SK-N-SH treated with all-trans-retinoic acid at 6 μM for 48 hours (cell line): ENCODE measurements at regions not wholly inside any gene's neighbourhood (a gene's known extent, or its start where the extent isn't known, plus 50 kb on each side); places are given as distances from the start of the nearest gene placed in this dataset.

Experiments
- ATAC-seq: fragments of 200-7000 bp; cut with Tn5 transposase; 3 replicates; pipeline ENCODE4 v1.9.1; 2020; ENCODE audit warnings: mild to moderate bottlenecking, moderate library complexity
- ARNTL ChIP-seq: fragments of 450-650 bp; formaldehyde crosslinking; IDR thresholded peaks from 2 replicates; pipeline ENCODE4 v1.5.0; 2020; ENCODE audit warnings: low read depth, mild to moderate bottlenecking, moderate library complexity, borderline replicate concordance
- BACH2 ChIP-seq: fragments of 250-450 bp; sonication (Bioruptor Pico); IDR thresholded peaks from 2 replicates; pipeline ENCODE4 v1.9.0; 2021; ENCODE audit warnings: mild to moderate bottlenecking, borderline replicate concordance
- CSDC2 ChIP-seq: fragments of 250-450 bp; sonication (Bioruptor Pico); IDR thresholded peaks from 2 replicates; pipeline ENCODE4 v1.5.0; 2020; ENCODE audit warnings: mild to moderate bottlenecking, moderate library complexity
- ESRRG ChIP-seq: fragments of 250-450 bp; sonication (Bioruptor Pico); IDR thresholded peaks from 2 replicates; pipeline ENCODE4 v1.6.1; 2021; ENCODE audit warnings: mild to moderate bottlenecking
- GLIS3 ChIP-seq: fragments of 250-450 bp; sonication (Bioruptor Pico); IDR thresholded peaks from 2 replicates; pipeline ENCODE4 v1.5.0; 2020; ENCODE audit warnings: mild to moderate bottlenecking, moderate library complexity
- ISL1 ChIP-seq: fragments of 250-450 bp; sonication (Bioruptor Pico); IDR thresholded peaks from 2 replicates; pipeline ENCODE4 v2.1.2; 2022; ENCODE audit warnings: mild to moderate bottlenecking, moderate library complexity
- PPARA ChIP-seq: fragments of 250-450 bp; sonication (Bioruptor Pico); IDR thresholded peaks from 2 replicates; pipeline ENCODE4 v1.5.0; 2020; ENCODE audit warnings: mild to moderate bottlenecking, borderline replicate concordance
- RARB ChIP-seq: fragments of 250-450 bp; sonication (Bioruptor Pico); IDR thresholded peaks from 2 replicates; pipeline ENCODE4 v1.8.0; 2021; ENCODE audit warnings: mild to moderate bottlenecking, moderate library complexity
- SNAI2 ChIP-seq: fragments of 250-450 bp; sonication (Bioruptor Pico); IDR thresholded peaks from 2 replicates; pipeline ENCODE4 v1.5.0; 2020; ENCODE audit warnings: mild to moderate bottlenecking, moderate library complexity
- TCF4 ChIP-seq: fragments of 250-450 bp; sonication (Bioruptor Pico); IDR thresholded peaks from 2 replicates; pipeline ENCODE4 v1.8.0; 2021; ENCODE audit warnings: mild to moderate bottlenecking, moderate library complexity, borderline replicate concordance
- TOX ChIP-seq: fragments of 250-450 bp; sonication (Bioruptor Pico); IDR thresholded peaks from 2 replicates; pipeline ENCODE4 v1.8.0; 2021; ENCODE audit warnings: mild to moderate bottlenecking, moderate library complexity, borderline replicate concordance
- ZC3H10 ChIP-seq: fragments of 250-450 bp; sonication (Bioruptor Pico); IDR thresholded peaks from 2 replicates; pipeline ENCODE4 v1.5.1; 2021; ENCODE audit warnings: mild to moderate bottlenecking, moderate library complexity
- ZFP30 ChIP-seq: fragments of 450-650 bp; formaldehyde crosslinking; IDR thresholded peaks from 2 replicates; pipeline ENCODE4 v1.5.0; 2022; ENCODE audit warnings: mild to moderate bottlenecking, moderate library complexity
- ZNF565 ChIP-seq: fragments of 450-650 bp; formaldehyde crosslinking; conservative IDR thresholded peaks from 2 replicates; pipeline ENCODE4 v1.5.0; 2020; ENCODE audit warnings: low read depth, mild to moderate bottlenecking, moderate library complexity
- ZNF70 ChIP-seq: fragments of 450-650 bp; formaldehyde crosslinking; IDR thresholded peaks from 2 replicates; pipeline ENCODE4 v1.5.0; 2020; ENCODE audit warnings: mild to moderate bottlenecking, moderate library complexity
- ZNF8 ChIP-seq: fragments of 450-650 bp; formaldehyde crosslinking; IDR thresholded peaks from 2 replicates; pipeline ENCODE4 v1.5.0; 2020; ENCODE audit warnings: mild to moderate bottlenecking, moderate library complexity
- TF ChIP-seq, protein P1 (sequence below): fragments of 250-450 bp; sonication (Bioruptor Pico); IDR thresholded peaks from 2 replicates; pipeline ENCODE4 v1.8.0; 2020; ENCODE audit warnings: mild to moderate bottlenecking, moderate library complexity, borderline replicate concordance
- TF ChIP-seq, protein P2 (sequence below): fragments of 250-450 bp; sonication (Bioruptor Pico); IDR thresholded peaks from 2 replicates; pipeline ENCODE4 v1.5.0; 2020; ENCODE audit warnings: mild to moderate bottlenecking, moderate library complexity
- TF ChIP-seq, protein P3 (sequence below): fragments of 250-450 bp; sonication (Bioruptor Pico); IDR thresholded peaks from 2 replicates; pipeline ENCODE4 v1.8.0; 2021; ENCODE audit warnings: low read depth, mild to moderate bottlenecking, moderate library complexity, borderline replicate concordance
- TF ChIP-seq, protein P4 (sequence below): fragments of 250-450 bp; sonication (Bioruptor Pico); IDR thresholded peaks from 2 replicates; pipeline ENCODE4 v1.5.1; 2020; ENCODE audit warnings: low read depth, mild to moderate bottlenecking, moderate library complexity
- TF ChIP-seq, protein P5 (sequence below): fragments of 250-450 bp; sonication (Bioruptor Pico); IDR thresholded peaks from 2 replicates; pipeline ENCODE4 v1.5.1; 2021; ENCODE audit warnings: mild to moderate bottlenecking, moderate library complexity

DNA sequence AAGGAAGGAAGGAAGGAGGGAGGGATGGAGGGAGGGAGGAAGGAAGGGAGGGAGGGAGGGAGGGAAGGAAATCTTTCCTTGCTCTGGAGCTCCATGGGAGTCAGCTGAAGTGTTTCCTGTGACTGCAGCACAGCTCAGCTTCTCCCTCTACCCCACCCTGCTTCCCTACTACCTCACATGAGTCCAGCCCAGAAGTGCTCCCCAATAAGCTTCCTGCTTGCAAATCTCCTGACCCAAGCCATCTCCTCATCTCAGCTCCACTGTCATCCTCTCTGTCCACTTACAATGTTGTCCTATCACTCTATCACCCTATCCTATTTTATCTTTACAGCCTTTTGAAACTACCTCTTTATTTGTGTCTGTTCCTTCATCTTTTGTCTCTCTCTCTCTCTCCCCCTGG is 52.9 kb upstream of the SSBP3 start:
- TF ChIP-seq, protein P1, sequence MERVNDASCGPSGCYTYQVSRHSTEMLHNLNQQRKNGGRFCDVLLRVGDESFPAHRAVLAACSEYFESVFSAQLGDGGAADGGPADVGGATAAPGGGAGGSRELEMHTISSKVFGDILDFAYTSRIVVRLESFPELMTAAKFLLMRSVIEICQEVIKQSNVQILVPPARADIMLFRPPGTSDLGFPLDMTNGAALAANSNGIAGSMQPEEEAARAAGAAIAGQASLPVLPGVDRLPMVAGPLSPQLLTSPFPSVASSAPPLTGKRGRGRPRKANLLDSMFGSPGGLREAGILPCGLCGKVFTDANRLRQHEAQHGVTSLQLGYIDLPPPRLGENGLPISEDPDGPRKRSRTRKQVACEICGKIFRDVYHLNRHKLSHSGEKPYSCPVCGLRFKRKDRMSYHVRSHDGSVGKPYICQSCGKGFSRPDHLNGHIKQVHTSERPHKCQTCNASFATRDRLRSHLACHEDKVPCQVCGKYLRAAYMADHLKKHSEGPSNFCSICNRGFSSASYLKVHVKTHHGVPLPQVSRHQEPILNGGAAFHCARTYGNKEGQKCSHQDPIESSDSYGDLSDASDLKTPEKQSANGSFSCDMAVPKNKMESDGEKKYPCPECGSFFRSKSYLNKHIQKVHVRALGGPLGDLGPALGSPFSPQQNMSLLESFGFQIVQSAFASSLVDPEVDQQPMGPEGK (CRISPR knock-in tag), result no peak
- TF ChIP-seq GLIS3 (no peak), ARNTL (CRISPR knock-in tag) (no peak), TOX (CRISPR knock-in tag) (no peak), ZC3H10 (no peak), RARB (CRISPR knock-in tag) (no peak), ZFP30 (CRISPR knock-in tag) (no peak), ZNF565 (no peak), ISL1 (CRISPR knock-in tag) (no peak), ESRRG (CRISPR knock-in tag) (no peak), ZNF70 (CRISPR knock-in tag) (no peak), CSDC2 (CRISPR knock-in tag) (no peak), PPARA (CRISPR knock-in tag) (no peak), BACH2 (CRISPR knock-in tag) (no peak), TCF4 (CRISPR knock-in tag) (no peak), SNAI2 (CRISPR knock-in tag) (no peak)
- TF ChIP-seq, protein P2, sequence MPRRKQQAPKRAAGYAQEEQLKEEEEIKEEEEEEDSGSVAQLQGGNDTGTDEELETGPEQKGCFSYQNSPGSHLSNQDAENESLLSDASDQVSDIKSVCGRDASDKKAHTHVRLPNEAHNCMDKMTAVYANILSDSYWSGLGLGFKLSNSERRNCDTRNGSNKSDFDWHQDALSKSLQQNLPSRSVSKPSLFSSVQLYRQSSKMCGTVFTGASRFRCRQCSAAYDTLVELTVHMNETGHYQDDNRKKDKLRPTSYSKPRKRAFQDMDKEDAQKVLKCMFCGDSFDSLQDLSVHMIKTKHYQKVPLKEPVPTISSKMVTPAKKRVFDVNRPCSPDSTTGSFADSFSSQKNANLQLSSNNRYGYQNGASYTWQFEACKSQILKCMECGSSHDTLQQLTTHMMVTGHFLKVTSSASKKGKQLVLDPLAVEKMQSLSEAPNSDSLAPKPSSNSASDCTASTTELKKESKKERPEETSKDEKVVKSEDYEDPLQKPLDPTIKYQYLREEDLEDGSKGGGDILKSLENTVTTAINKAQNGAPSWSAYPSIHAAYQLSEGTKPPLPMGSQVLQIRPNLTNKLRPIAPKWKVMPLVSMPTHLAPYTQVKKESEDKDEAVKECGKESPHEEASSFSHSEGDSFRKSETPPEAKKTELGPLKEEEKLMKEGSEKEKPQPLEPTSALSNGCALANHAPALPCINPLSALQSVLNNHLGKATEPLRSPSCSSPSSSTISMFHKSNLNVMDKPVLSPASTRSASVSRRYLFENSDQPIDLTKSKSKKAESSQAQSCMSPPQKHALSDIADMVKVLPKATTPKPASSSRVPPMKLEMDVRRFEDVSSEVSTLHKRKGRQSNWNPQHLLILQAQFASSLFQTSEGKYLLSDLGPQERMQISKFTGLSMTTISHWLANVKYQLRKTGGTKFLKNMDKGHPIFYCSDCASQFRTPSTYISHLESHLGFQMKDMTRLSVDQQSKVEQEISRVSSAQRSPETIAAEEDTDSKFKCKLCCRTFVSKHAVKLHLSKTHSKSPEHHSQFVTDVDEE, result no peak
- TF ChIP-seq, protein P3, sequence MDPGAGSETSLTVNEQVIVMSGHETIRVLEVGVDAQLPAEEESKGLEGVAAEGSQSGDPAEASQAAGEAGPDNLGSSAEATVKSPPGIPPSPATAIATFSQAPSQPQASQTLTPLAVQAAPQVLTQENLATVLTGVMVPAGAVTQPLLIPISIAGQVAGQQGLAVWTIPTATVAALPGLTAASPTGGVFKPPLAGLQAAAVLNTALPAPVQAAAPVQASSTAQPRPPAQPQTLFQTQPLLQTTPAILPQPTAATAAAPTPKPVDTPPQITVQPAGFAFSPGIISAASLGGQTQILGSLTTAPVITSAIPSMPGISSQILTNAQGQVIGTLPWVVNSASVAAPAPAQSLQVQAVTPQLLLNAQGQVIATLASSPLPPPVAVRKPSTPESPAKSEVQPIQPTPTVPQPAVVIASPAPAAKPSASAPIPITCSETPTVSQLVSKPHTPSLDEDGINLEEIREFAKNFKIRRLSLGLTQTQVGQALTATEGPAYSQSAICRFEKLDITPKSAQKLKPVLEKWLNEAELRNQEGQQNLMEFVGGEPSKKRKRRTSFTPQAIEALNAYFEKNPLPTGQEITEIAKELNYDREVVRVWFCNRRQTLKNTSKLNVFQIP, result no peak
- TF ChIP-seq, protein P4, sequence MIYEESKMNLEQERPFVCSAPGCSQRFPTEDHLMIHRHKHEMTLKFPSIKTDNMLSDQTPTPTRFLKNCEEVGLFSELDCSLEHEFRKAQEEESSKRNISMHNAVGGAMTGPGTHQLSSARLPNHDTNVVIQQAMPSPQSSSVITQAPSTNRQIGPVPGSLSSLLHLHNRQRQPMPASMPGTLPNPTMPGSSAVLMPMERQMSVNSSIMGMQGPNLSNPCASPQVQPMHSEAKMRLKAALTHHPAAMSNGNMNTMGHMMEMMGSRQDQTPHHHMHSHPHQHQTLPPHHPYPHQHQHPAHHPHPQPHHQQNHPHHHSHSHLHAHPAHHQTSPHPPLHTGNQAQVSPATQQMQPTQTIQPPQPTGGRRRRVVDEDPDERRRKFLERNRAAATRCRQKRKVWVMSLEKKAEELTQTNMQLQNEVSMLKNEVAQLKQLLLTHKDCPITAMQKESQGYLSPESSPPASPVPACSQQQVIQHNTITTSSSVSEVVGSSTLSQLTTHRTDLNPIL (CRISPR knock-in tag), result no peak
- TF ChIP-seq, protein P5, sequence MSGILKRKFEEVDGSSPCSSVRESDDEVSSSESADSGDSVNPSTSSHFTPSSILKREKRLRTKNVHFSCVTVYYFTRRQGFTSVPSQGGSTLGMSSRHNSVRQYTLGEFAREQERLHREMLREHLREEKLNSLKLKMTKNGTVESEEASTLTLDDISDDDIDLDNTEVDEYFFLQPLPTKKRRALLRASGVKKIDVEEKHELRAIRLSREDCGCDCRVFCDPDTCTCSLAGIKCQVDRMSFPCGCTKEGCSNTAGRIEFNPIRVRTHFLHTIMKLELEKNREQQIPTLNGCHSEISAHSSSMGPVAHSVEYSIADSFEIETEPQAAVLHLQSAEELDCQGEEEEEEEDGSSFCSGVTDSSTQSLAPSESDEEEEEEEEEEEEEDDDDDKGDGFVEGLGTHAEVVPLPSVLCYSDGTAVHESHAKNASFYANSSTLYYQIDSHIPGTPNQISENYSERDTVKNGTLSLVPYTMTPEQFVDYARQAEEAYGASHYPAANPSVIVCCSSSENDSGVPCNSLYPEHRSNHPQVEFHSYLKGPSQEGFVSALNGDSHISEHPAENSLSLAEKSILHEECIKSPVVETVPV (CRISPR knock-in tag), result no peak
- TF ChIP-seq, all 23 proteins: peak for 0
- no peak for ATAC-seq

GRCh38 chr1:54456921-54457529 is 50.8 kb upstream of the SSBP3 start:
- no peak for ATAC-seq

More at GRCh38 chr1:54456921-54457529, 50.8 kb upstream of the SSBP3 start:
- TF ChIP-seq RARB (CRISPR knock-in tag) (no peak), ZNF8 (CRISPR knock-in tag) (no peak), SNAI2 (CRISPR knock-in tag) (no peak), ESRRG (CRISPR knock-in tag) (no peak), TOX (CRISPR knock-in tag) (no peak), CSDC2 (CRISPR knock-in tag) (no peak), ARNTL (CRISPR knock-in tag) (no peak), ISL1 (CRISPR knock-in tag) (no peak), ZNF70 (CRISPR knock-in tag) (no peak)
- TF ChIP-seq, protein P5 (CRISPR knock-in tag), result no peak
- TF ChIP-seq, protein P3, result no peak
- TF ChIP-seq, all 23 proteins: peak for 0
